Keratinocyte (primary cell): ENCODE measurements at regions not wholly inside any gene's neighbourhood (a gene's known extent, or its start where the extent isn't known, plus 50 kb on each side); places are given as distances from the start of the nearest gene placed in this dataset.

Experiments used
- DNase-seq: peaks from one replicate; pipeline ENCODE4 v3.0.0-alpha.2; 2011; ENCODE audit warnings: low read depth, missing footprints, low spot score
- FAIRE-seq: peaks from 2 replicates; lab custom pipeline; 2011; peaks lifted over from hg19 to GRCh38; lab: Jason Lieb, UNC
- H2AFZ ChIP-seq: 2 replicates; pipeline ENCODE4 v1.6.0; 2012; ENCODE audit warnings: low read length, control low read depth, inconsistent platforms; ENCODE audit not compliant: control insufficient read depth
- H3K27ac ChIP-seq: 2 replicates; pipeline ENCODE4 v1.5.1; 2011; ENCODE audit warnings: low read length; ENCODE audit not compliant: control insufficient read depth, insufficient read depth
- H3K27me3 ChIP-seq: 3 replicates; pipeline ENCODE4 v1.6.0; 2011; ENCODE audit warnings: low read length; ENCODE audit not compliant: control insufficient read depth, insufficient read depth; ENCODE audit errors: extremely low read depth
- H3K36me3 ChIP-seq, 2 experiments: 2 replicates in 1 of 2; 3 replicates in 1 of 2; pipeline ENCODE4 v1.5.1; 2011; ENCODE audit warnings: low read length in 2 of 2, mild to moderate bottlenecking in 1 of 2; ENCODE audit not compliant: control insufficient read depth in 2 of 2, insufficient read depth in 2 of 2; ENCODE audit errors: extremely low read depth in 1 of 2
- H3K4me1 ChIP-seq: 3 replicates; pipeline ENCODE4 v1.5.1; 2011; ENCODE audit warnings: low read length; ENCODE audit not compliant: control insufficient read depth, insufficient read depth; ENCODE audit errors: extremely low read depth
- H3K4me2 ChIP-seq: 3 replicates; pipeline ENCODE4 v1.6.0; 2011; ENCODE audit warnings: low read depth, low read length; ENCODE audit not compliant: control insufficient read depth, insufficient read depth; ENCODE audit errors: extremely low read depth
- H3K4me3 ChIP-seq, 3 experiments: fragments of 200-600 bp in 1 of 3; sonication (generic) in 1 of 3; 2 replicates in 2 of 3; 3 replicates in 1 of 3; pipeline ENCODE4 v1.5.1; 2011 to 2016; ENCODE audit warnings: low read length in 3 of 3, mild to moderate bottlenecking in 3 of 3, control low read depth in 2 of 3, inconsistent platforms in 1 of 3, low read depth in 1 of 3, mixed read lengths in 1 of 3, mixed run types in 1 of 3, moderate library complexity in 1 of 3; ENCODE audit not compliant: control insufficient read depth in 2 of 3, insufficient read depth in 2 of 3; ENCODE audit errors: extremely low read depth in 1 of 3
- H3K79me2 ChIP-seq: 2 replicates; pipeline ENCODE4 v1.6.0; 2012; ENCODE audit warnings: low read length; ENCODE audit not compliant: control insufficient read depth, insufficient read depth
- H3K9ac ChIP-seq: 3 replicates; pipeline ENCODE4 v1.6.0; 2011; ENCODE audit warnings: low read length; ENCODE audit not compliant: control insufficient read depth, insufficient read depth; ENCODE audit errors: extremely low read depth
- H3K9me1 ChIP-seq: 3 replicates; pipeline ENCODE4 v1.6.0; 2011; ENCODE audit warnings: low read length; ENCODE audit not compliant: control insufficient read depth, insufficient read depth; ENCODE audit errors: extremely low read depth
- H3K9me3 ChIP-seq: 2 replicates; pipeline ENCODE4 v1.5.1; 2012; ENCODE audit warnings: low read depth, low read length; ENCODE audit not compliant: control insufficient read depth
- H4K20me1 ChIP-seq: 3 replicates; pipeline ENCODE4 v1.6.0; 2011; ENCODE audit warnings: low read length; ENCODE audit not compliant: control insufficient read depth, insufficient read depth; ENCODE audit errors: extremely low read depth
- EZH2 ChIP-seq: IDR thresholded peaks from one replicate; pipeline ENCODE4 v1.6.1; 2012; ENCODE audit warnings: inconsistent platforms, mild to moderate bottlenecking, low read length, moderate library complexity
- dilution Hi-C: fragments of 300-500 bp; cut with MboI; formaldehyde crosslinking; loops from one replicate; pipeline ENCODE4 v1.7.0; 2020; ENCODE audit warnings: low sequenced_read_pairs; ENCODE audit not compliant: extremely low pct_ligation_motif_present
- TF ChIP-seq, protein P1 (sequence below), 3 experiments: IDR thresholded peaks in 1 of 3; conservative IDR thresholded peaks in 1 of 3; optimal IDR thresholded peaks in 1 of 3; 2 replicates in 2 of 3; 3 replicates in 1 of 3; pipeline versions ENCODE3 to v1.5.1; 2011; ENCODE audit warnings: low read length in 3 of 3, mild to moderate bottlenecking in 3 of 3, moderate library complexity in 2 of 3, control low read depth in 1 of 3, inconsistent platforms in 1 of 3; ENCODE audit not compliant: insufficient read depth in 2 of 3; ENCODE audit errors: extremely low read depth in 1 of 3

DNA sequence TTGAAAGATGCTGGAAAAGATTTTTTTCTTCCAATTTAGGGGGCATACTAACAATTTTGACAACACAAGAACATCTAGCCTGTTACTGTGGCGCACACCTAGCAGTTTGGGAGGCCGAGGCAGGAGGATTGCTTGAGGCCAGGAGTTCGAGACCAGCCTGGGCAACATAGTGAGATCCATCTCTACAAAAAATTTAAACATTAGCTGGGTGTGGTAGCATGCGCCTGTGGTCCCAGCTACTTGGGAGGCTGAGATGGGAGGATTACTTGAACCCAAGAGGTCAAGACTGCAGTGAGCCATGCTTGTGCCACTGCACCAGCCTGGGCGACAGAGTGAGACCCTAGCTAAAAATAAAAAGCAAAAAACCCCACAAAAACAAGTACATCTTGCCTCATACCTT lies 168.8 kb downstream of the TANC2 start:
- Histone ChIP-seq H3K9me1 (no peaks in the 10 kb centered on the region), H3K27me3 (no peaks in the 10 kb centered on the region), H2AFZ (no peak overlapping the region), H3K27ac (no peak overlapping the region), H3K4me2 (no peak overlapping the region), H4K20me1 (no peaks in the 10 kb centered on the region), H3K36me3 (no peaks in the 10 kb centered on the region), H3K4me1 (no peaks in the 10 kb centered on the region), H3K79me2 (peaks cover 2% of the 10 kb centered on the region), H3K9me3 (no peaks in the 10 kb centered on the region), H3K4me3 (no peak overlapping the region), H3K9ac (no peak overlapping the region)
- dilution Hi-C loops = no loop called here
- FAIRE-seq (no peak), DNase-seq (no peak)
- no peak for TF ChIP-seq EZH2
- TF ChIP-seq, protein P1, sequence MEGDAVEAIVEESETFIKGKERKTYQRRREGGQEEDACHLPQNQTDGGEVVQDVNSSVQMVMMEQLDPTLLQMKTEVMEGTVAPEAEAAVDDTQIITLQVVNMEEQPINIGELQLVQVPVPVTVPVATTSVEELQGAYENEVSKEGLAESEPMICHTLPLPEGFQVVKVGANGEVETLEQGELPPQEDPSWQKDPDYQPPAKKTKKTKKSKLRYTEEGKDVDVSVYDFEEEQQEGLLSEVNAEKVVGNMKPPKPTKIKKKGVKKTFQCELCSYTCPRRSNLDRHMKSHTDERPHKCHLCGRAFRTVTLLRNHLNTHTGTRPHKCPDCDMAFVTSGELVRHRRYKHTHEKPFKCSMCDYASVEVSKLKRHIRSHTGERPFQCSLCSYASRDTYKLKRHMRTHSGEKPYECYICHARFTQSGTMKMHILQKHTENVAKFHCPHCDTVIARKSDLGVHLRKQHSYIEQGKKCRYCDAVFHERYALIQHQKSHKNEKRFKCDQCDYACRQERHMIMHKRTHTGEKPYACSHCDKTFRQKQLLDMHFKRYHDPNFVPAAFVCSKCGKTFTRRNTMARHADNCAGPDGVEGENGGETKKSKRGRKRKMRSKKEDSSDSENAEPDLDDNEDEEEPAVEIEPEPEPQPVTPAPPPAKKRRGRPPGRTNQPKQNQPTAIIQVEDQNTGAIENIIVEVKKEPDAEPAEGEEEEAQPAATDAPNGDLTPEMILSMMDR (optimal IDR thresholded peaks at IDR 0.05 in 1 of 3, IDR thresholded peaks at IDR 0.05 in 1 of 3, conservative IDR thresholded peaks at IDR 0.05 in 1 of 3; ENCODE audit: extremely low read depth in 1 of 3, insufficient read depth in 2 of 3, low read length in 3 of 3) = no peak

DNA sequence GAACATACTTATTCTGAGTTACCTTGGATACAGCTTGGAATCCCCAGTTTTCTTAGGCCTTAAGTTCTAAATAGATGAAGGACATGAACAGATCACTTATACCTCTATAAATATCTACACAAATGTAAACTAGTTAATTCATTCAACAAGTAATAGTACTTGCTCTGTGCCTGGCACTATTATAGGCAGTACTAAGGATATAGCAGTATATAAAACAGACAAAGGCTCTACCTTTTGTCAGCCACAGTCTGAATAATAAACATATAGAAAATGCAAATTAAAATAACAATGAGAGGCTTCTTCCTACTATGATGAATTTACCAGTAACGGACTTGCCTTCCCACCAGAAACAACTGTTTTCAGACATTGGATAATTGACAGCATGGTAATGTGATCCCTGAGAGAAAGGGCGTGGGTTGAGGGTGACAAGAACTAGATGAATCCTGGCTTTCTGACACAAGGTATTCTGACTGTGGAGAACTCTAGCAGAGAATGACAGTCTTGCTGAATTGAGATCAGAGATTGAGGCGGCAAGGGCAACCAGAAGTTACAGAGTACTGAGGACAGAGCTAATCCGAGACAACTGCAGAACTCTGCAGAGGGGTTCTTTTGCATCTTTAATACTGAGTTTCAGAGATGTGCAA lies 170.5 kb downstream of the TANC2 start:
- FAIRE-seq (no peak), DNase-seq (no peak)
- peaks cover 2% of the 10 kb centered on the region for H3K79me2 ChIP-seq
- no peak overlapping the region for H3K27ac ChIP-seq
- dilution Hi-C loops = no loop called here
- H3K4me2 ChIP-seq = no peak overlapping the region
- no peaks in the 10 kb centered on the region for H3K9me1 ChIP-seq
- H3K27me3 ChIP-seq = no peaks in the 10 kb centered on the region
- H3K4me3 ChIP-seq = no peak overlapping the region
- no peaks in the 10 kb centered on the region for H4K20me1 ChIP-seq
- H3K36me3 ChIP-seq = peaks cover 0 to 3% of the 10 kb centered on the region in 2 experiments
- H3K4me1 ChIP-seq = no peaks in the 10 kb centered on the region
- TF ChIP-seq, protein P1 (optimal IDR thresholded peaks at IDR 0.05 in 1 of 3, IDR thresholded peaks at IDR 0.05 in 1 of 3, conservative IDR thresholded peaks at IDR 0.05 in 1 of 3; ENCODE audit: extremely low read depth in 1 of 3, insufficient read depth in 2 of 3, low read length in 3 of 3) = no peak
- no peak for TF ChIP-seq EZH2
- no peak overlapping the region for H2AFZ ChIP-seq
- no peaks in the 10 kb centered on the region for H3K9me3 ChIP-seq
- H3K9ac ChIP-seq = no peak overlapping the region
